Erythroblast (primary cell): ENCODE measurements at regions not wholly inside any gene's neighbourhood (a gene's known extent, or its start where the extent isn't known, plus 50 kb on each side); places are given as distances from the start of the nearest gene placed in this dataset.

ENCODE experiments used
- GATA1 ChIP-seq: IDR thresholded peaks from 2 replicates; pipeline ENCODE4 v1.6.1; 2011; ENCODE audit warnings: low read depth, mild to moderate bottlenecking, control low read depth, low read length, moderate library complexity
- POLR2A ChIP-seq: IDR thresholded peaks from 2 replicates; pipeline ENCODE4 v1.6.1; 2011; ENCODE audit warnings: mild to moderate bottlenecking, low read length

DNA sequence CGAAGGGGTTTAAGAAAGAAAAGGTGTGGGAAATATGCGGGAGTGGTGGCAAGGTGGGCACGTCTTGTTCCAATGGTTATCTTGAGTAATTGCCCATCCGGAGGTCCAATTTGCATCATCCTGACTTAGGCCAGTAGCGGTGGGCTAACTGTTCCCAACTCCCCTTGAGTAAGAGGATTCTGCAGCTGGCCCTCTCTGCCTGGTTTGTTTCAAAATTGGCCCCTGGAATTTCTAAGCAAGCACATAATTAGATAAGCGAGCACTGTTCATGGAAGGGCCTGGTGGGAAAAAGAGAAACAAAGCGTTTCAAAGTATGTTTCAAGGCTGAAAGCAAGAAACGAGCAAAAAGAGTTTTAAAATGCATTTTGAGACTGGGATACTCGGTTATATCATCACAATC, 198.2 kb downstream of the CEP135 start:
- TF ChIP-seq POLR2A (no peak), GATA1 (no peak)
